AG04449 (cell line): ENCODE measurements at regions not wholly inside any gene's neighbourhood (a gene's known extent, or its start where the extent isn't known, plus 50 kb on each side); places are given as distances from the start of the nearest gene placed in this dataset.

ENCODE experiments used
- CTCF ChIA-PET: fragments of 350-600 bp; formaldehyde crosslinking; extraction: SDS; loops from one replicate; lab custom pipeline; 2021; ENCODE audit warnings: antibody characterized with exemption; lab: Yijun Ruan, JAX
- POLR2A ChIA-PET: fragments of 400-600, 350-600 bp; formaldehyde crosslinking; extraction: SDS; loops from one replicate; lab custom pipeline; 2020; ENCODE audit warnings: antibody characterized with exemption, inconsistent platforms; lab: Yijun Ruan, JAX
- DNase-seq: peaks from one replicate; pipeline ENCODE4 v3.0.0-alpha.2; 2010; ENCODE audit warnings: low read depth, low spot score
- H3K4me3 ChIP-seq: 2 replicates; pipeline ENCODE4 v1.5.1; 2011; ENCODE audit warnings: low read depth, mild to moderate bottlenecking, control low read depth, low read length
- CTCF ChIP-seq: IDR thresholded peaks from one replicate; pipeline ENCODE4 v1.5.1; 2011; ENCODE audit warnings: mild to moderate bottlenecking, moderate library complexity, low read length, control low read depth, inconsistent platforms; ENCODE audit not compliant: insufficient read depth; ENCODE audit errors: missing control alignments

GRCh38 chr5:159469496-159470372 is 139.4 kb upstream of the IL12B start:
- H3K4me3 ChIP-seq, result no peak overlapping the region
- no peak for DNase-seq
- CTCF ChIA-PET, result no interaction called here
- POLR2A ChIA-PET, result no interaction called here
- TF ChIP-seq CTCF, result no peak

GRCh38 chr5:159471904-159472303 is 141.6 kb upstream of the IL12B start:
- CTCF ChIA-PET, result interaction anchor here (1.6 kb wide), 1 partner anchor 9 kb away, joined by 3 read pairs; no protein-coding TSS in a partner anchor
- POLR2A ChIA-PET, result no interaction called here
- DNase-seq, result no peak
- no peak for TF ChIP-seq CTCF
- no peak overlapping the region for H3K4me3 ChIP-seq

- CTCF ChIA-PET, result interaction anchor here (1.1 kb wide), 1 partner anchor 10 kb away, joined by 3 read pairs; no protein-coding TSS in a partner anchor
- DNase-seq, result no peak
- TF ChIP-seq CTCF, result no peak
- POLR2A ChIA-PET, result no interaction called here
- no peak overlapping the region for H3K4me3 ChIP-seq
Observed at GRCh38 chr5:159475026-159475425, 144.7 kb upstream of the IL12B start.

- no peak overlapping the region for H3K4me3 ChIP-seq
- no peak for TF ChIP-seq CTCF
- no peak for DNase-seq
- POLR2A ChIA-PET, result no interaction called here
- CTCF ChIA-PET, result no interaction called here
Observed at GRCh38 chr5:159478950-159479349, 148.7 kb upstream of the IL12B start.

- no peak overlapping the region for H3K4me3 ChIP-seq
- CTCF ChIA-PET, result interaction anchor here (1.1 kb wide), 1 partner anchor 9 kb away, joined by 3 read pairs; no protein-coding TSS in a partner anchor
- POLR2A ChIA-PET, result no interaction called here
- no peak for TF ChIP-seq CTCF
- DNase-seq, result no peak
Observed at GRCh38 chr5:159480849-159481248, 150.6 kb upstream of the IL12B start.

GRCh38 chr5:159481751-159482150 is 151.5 kb upstream of the IL12B start:
- no peak overlapping the region for H3K4me3 ChIP-seq
- no peak for DNase-seq
- ChIA-PET CTCF (no interaction called here), POLR2A (no interaction called here)
- no peak for TF ChIP-seq CTCF
